HG03571 (cell line): ENCODE measurements at regions not wholly inside any gene's neighbourhood (a gene's known extent, or its start where the extent isn't known, plus 50 kb on each side); places are given as distances from the start of the nearest gene placed in this dataset.

Experiments used
- ATAC-seq: cut with Tn5 transposase; IDR thresholded peaks from one replicate; pipeline ENCODE4 v1.9.1; 2021; ENCODE audit not compliant: unreplicated experiment

DNA sequence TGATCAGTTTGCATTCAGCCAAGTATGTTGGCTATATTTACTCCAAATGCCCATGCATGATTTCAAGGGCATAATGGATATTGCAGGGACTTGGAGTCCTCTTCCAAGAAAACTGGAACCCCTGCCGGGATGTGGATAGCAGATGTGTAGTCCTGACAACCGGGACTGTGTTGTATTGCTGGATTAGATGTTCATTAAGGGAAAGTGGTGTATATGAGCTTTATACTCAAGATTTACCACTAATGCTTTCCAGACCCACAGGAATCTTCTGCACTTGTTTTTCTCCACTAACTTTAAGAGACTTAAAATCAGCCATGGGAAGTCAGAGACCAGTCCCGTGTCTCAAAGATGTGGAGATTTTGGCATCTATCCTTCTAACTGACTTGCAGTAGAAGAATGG lies 770.9 kb downstream of the HDGFL1 start:
- ATAC-seq, result no peak

GRCh38 chr6:23343610-23344306 lies 774.4 kb downstream of the HDGFL1 start:
- ATAC-seq, result no peak

DNA sequence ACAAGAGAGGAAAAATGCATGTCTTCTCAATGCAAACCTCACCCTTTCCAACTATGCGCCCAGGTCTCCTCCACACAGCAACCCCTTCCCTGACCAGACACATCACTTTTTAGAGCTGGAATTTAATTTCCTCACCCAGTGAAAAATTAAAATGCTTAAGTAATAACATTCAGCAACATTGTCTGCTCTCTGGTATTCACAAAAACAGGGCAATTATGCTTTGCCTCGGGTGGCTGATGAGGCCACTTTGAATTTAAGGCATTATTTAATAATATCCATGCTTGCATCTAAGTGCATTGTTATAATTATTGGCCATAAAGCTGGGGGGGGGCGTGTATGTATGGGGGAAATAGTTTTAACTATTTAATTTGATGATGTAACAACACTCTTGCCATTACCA lies 777.8 kb upstream of the NRSN1 start:
- ATAC-seq, result no peak

- no peak for ATAC-seq
These were observed 776.4 kb upstream of the NRSN1 start for GRCh38 chr6:23349521-23350147.

DNA sequence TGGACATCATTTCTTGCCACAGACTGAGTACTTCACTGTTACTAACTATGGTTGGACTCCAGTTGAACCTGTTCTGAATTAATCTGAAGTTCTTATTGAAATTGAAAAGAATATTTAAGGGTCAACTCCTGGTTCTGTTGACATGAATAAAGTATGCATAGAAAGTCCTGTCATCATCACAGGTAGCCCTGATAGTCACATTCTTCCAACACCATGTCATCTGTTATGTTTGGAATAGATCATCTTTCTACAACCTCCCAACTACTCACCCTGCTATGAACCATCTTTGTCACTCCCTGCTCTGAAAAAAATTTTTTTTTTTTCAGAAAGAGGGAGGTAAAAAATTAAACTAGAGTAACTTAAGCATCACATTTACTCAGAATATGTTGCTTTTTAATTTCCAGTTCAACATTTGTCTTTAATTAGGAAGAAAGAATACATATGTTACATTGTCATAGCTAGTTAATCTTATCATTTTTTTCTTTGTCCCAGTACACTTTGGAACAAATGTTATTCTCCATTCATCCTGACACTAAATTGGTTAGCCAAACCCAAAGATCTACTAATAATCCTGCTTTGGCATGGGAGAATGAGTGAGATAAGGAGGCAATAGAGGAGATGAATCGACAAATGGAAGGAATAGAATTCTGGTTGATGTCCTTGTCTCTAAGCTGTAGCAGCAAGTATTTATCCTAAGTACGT lies 775.1 kb upstream of the NRSN1 start:
- ATAC-seq, result no peak

- ATAC-seq, result no peak
These were observed 772.0 kb upstream of the NRSN1 start for GRCh38 chr6:23354004-23354403.

DNA sequence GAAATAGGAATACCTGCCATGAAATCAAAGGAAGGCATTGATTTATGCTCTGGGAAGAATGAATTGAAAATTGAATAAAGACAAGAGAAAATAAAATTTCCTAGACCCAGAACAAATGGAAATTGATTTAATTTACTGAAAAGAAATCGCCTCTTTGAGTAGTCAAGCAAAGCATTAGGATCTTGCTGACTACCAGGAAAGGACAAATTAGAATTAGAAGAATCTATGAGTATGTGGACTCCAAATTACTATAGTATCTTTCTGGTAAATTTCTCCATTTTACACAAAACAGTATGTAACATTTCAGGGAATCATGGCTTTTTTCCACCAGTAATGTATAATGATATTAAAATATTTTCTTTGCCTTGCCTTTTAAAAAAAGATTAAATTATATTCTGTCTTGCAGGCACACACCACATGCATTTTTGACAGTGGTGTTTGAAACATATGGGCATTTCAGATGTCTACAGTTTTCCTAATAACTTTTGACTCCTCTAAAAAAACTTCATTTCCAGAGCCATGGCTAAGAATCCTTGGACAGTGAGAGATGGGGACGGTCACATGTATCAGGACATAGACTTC lies 768.7 kb upstream of the NRSN1 start:
- no peak for ATAC-seq

DNA sequence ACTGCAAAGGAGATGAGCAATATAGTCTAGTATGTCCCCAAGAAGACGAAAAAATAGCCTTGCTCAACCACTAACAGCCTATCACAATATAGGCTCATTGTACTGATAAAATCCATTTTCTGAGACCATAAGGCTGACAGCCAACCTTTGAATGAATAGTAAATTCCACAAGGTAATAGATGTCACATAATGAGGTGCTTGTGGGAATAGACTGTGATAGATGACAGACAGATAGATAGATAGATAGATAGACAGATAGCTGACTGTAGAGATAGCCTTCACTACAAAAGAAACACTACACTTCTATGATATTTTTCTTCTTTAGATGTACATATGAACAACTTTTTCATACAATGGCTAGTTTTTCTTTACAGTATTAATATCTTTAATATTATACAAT lies 760.3 kb upstream of the NRSN1 start:
- no peak for ATAC-seq

DNA sequence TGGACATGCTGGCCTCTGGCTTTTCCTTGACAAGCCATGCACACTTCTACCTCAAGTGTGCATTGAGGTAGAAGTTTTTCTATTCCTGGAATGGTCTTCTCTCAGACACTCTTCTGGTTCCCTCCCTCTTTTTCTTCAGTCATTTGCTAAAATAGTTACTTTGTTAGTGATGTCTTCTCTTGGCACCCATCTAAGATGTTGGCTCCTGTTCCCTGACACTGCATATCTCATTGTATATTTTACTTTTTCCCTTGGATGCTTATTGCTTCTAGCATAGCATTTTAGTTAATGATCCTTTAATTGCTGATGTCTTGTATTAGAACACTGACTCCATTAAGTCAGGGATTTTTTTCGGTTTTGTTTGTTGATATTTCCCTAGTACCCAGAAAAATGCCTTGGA lies 758.7 kb upstream of the NRSN1 start:
- ATAC-seq, result no peak

DNA sequence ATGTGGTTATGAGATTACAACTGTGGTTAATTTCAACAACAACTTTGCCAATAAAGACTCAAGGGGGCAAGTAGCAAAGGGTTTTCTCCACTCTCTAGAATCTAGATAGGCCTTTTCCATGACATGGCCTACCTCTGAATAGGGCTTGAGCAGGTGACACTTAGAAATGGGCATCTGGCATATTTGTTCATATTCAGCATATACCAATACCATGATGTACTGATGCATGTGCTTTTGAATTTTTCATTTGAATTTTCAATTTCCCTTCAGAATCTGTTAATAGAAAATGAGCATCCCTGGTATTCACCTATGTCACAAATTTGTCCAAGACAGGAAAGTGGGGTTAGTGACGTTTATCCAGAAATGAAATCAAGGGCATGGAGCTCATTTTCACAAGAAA lies 757.5 kb upstream of the NRSN1 start:
- no peak for ATAC-seq

GRCh38 chr6:23370051-23370450 lies 756.0 kb upstream of the NRSN1 start:
- ATAC-seq, result no peak

DNA sequence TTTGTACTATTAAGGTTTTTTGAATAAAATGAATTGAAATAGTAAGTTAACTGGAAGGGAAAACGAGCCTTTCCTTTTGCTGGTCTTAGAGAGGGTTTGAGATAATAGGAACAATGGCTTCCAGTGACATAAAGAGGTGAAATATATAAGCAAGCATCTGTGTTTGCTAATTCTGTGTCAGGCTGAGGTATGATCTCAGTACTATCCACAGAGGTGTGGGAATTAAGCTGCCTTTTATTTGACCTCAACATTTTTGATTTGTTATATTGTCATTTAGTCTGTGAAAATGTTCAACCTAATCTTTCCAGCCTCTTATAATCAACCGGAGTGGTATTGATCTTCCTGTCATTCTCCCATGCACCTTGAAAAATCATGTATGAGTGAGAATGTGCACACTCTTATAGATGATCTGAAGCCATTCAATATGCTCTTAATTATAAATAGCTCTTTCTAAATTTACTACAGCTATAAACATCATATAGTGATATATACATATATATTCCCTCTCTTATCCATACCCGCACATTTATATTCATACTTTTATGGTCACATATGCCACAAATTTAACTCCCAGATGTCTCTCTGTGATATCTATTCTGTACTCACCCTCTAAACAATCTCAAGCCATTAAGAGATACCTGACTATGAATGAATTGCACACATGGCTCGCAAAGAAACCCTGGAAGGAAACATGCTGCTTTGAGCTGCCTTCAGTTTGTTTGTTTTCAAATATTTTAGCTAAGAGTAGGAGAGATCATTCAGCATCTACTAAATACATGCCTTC lies 754.7 kb upstream of the NRSN1 start:
- no peak for ATAC-seq

DNA sequence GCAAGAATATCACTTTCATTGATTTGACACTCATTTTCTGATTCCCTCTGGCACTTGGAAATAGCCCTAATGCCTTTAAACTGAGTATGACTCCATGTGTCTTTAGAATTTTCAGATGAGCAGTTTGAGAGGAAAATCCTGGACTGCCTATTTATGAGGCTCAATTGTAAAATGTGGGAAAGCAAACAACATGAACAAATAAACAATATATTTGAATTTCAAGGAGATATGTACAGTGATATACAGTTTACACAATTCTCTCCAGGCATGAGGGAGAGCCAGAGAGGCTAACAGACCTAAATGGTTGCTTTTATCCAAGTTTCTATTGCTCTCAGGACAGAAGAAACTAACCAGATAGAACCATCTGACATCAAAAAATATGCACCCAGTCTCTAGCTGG lies 748.2 kb upstream of the NRSN1 start:
- ATAC-seq, result no peak

GRCh38 chr6:23380465-23380864 lies 745.5 kb upstream of the NRSN1 start:
- ATAC-seq, result no peak

DNA sequence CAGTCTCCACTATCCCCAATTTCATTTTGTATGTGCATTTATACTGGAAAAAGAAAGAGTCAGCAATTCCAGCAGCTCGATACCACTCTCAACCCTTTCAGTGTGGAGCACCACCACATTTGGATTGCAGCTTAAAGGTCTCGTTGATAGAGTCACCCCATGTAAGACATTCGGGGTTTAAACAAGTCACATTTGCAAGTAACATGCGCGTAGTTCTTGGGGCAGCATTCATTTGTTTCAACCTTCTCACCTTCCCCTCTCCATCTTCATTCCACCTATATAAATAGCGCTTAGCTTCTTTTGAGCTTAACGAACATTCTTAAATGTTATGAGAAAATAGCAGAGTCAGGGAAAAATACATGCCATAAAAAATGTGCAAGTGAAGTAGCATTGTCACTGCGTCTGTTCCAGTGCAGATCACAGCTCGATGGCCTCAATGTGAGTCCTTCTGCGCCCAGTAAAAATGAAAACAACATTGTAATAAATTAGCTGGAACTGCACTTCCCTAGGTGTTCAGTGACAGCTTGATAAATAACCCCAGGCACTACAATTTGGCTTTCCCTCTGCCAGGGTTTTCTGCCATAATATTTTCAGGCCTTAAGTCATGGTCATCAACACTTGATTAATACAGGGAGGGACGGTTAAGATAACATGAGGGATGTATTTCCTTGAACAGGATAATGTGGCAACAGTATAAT lies 737.8 kb upstream of the NRSN1 start:
- ATAC-seq, result no peak

DNA sequence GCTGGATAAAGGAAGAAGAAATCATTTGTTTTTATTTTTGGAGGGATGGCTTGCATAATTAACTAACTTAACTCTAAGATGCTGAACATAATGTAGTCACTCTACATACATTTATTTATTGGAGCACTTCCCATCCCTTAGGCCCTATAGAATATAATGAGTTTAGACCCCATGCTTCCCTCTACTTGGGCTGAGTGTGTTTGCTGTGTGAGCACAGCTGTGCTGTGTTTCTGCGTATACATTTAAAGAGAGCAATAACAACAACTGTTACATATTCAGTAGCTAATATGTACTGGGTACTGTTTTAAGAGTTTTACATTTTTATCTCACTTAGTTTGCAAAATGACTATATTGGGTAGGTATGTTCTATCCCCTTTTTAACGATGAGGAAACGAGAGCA lies 736.6 kb upstream of the NRSN1 start:
- no peak for ATAC-seq

GRCh38 chr6:23390221-23390620 lies 735.8 kb upstream of the NRSN1 start:
- ATAC-seq, result no peak

- no peak for ATAC-seq
These were observed 731.3 kb upstream of the NRSN1 start for GRCh38 chr6:23394681-23395080.

- no peak for ATAC-seq
These were observed 730.6 kb upstream of the NRSN1 start for GRCh38 chr6:23395381-23395780.

- ATAC-seq, result no peak
These were observed 729.1 kb upstream of the NRSN1 start for GRCh38 chr6:23396949-23397348.

DNA sequence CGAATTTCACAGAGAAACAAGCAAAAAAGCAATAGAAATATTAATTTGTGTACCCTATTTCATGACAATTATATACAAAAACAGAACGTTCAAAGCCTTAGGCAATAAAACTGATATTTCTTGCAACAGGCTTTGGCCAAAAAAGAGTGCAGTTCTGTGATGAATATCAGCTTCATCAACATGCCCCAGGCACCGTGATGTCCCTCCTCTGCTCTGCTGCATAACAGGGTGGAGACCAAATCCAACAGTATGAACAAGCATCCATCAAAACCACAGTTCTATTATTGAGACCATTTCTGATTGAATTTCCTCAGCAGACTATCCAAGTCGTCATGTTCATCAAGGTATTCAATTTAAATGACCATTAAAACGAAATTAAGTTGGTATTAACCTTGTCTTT lies 722.6 kb upstream of the NRSN1 start:
- ATAC-seq, result no peak
